ENCODE measurements at regions not wholly inside any gene's neighbourhood (a gene's known extent, or its start where the extent isn't known, plus 50 kb on each side); places are given as distances from the start of the nearest gene placed in this dataset.

DNA sequence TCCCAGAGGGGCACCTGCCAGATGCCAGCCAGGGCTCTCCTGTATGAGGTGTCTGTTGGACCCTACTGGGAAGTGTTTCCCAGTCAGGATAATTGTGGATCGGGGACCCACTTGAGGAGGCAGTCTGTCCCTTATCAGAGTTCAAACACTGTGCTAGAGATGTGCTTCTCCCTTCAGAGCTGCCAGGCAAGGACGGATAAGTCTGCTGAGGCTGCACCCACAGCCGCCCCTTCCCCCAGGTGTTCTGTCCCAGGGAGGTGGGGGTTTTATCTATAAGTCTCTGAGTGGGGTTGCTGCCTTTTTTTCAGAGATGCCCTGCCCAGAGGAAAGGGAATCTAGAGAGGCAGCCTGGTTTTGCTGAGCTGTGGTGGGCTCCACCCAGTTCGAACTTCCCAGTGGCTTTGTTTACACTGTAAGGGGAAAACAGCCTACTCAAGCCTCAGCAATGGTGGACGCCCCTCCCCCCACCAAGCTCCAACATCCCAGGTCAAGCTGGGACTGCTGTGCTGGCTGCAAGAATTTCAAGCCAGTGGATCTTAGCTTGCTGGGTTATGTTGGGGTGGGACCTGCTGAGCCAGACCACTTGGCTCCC lies 324.0 kb upstream of the SETBP1 start:
- Histone ChIP-seq H3K4me1 (ENCODE audit: control insufficient read depth, insufficient read depth, low read length) (no peaks in the 10 kb centered on the region), H3K9me3 (ENCODE audit: control insufficient read depth, insufficient read depth, low read depth, low read length) (no peaks in the 10 kb centered on the region), H3K4me3 (ENCODE audit: low read depth, low read length) (no peak overlapping the region), H3K36me3 (ENCODE audit: control insufficient read depth in 2 of 2, insufficient read depth in 1 of 2, low read length in 2 of 2) (no peaks in the 10 kb centered on the region), H3K27ac (ENCODE audit: extremely low read depth, low read depth, low read length) (no peak overlapping the region)
- TF ChIP-seq ZNF530 (tag by site-specific recombination; IDR thresholded peaks at IDR 0.05; ENCODE audit: low read depth) (no peak), ZFP3 (tag by site-specific recombination; IDR thresholded peaks at IDR 0.05; ENCODE audit: low read depth) (no peak), ZNF274 (IDR thresholded peaks at IDR 0.05; ENCODE audit: low read length) (no peak), ZNF274 (tag by site-specific recombination; IDR thresholded peaks at IDR 0.05; ENCODE audit: borderline replicate concordance) (no peak), IKZF3 (tag by site-specific recombination; IDR thresholded peaks at IDR 0.05) (no peak), MZF1 (tag by site-specific recombination; IDR thresholded peaks at IDR 0.05; ENCODE audit: borderline replicate concordance) (no peak), ZNF140 (tag by site-specific recombination; IDR thresholded peaks at IDR 0.05) (no peak), ZNF76 (tag by site-specific recombination; IDR thresholded peaks at IDR 0.05; ENCODE audit: borderline replicate concordance, low read depth) (no peak), WT1 (tag by site-specific recombination; IDR thresholded peaks at IDR 0.05) (no peak), ZNF571 (tag by site-specific recombination; IDR thresholded peaks at IDR 0.05) (no peak)
- TF ChIP-seq, protein P1, sequence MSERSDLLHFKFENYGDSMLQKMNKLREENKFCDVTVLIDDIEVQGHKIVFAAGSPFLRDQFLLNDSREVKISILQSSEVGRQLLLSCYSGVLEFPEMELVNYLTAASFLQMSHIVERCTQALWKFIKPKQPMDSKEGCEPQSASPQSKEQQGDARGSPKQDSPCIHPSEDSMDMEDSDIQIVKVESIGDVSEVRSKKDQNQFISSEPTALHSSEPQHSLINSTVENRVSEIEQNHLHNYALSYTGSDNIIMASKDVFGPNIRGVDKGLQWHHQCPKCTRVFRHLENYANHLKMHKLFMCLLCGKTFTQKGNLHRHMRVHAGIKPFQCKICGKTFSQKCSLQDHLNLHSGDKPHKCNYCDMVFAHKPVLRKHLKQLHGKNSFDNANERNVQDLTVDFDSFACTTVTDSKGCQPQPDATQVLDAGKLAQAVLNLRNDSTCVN (tag by site-specific recombination; optimal IDR thresholded peaks at IDR 0.05): no peak
- TF ChIP-seq, protein P2, sequence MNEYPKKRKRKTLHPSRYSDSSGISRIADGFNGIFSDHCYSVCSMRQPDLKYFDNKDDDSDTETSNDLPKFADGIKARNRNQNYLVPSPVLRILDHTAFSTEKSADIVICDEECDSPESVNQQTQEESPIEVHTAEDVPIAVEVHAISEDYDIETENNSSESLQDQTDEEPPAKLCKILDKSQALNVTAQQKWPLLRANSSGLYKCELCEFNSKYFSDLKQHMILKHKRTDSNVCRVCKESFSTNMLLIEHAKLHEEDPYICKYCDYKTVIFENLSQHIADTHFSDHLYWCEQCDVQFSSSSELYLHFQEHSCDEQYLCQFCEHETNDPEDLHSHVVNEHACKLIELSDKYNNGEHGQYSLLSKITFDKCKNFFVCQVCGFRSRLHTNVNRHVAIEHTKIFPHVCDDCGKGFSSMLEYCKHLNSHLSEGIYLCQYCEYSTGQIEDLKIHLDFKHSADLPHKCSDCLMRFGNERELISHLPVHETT (tag by site-specific recombination; IDR thresholded peaks at IDR 0.05): no peak
- TF ChIP-seq, protein P3, sequence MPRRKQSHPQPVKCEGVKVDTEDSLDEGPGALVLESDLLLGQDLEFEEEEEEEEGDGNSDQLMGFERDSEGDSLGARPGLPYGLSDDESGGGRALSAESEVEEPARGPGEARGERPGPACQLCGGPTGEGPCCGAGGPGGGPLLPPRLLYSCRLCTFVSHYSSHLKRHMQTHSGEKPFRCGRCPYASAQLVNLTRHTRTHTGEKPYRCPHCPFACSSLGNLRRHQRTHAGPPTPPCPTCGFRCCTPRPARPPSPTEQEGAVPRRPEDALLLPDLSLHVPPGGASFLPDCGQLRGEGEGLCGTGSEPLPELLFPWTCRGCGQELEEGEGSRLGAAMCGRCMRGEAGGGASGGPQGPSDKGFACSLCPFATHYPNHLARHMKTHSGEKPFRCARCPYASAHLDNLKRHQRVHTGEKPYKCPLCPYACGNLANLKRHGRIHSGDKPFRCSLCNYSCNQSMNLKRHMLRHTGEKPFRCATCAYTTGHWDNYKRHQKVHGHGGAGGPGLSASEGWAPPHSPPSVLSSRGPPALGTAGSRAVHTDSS (tag by site-specific recombination; IDR thresholded peaks at IDR 0.05): no peak
- ChIA-PET CTCF (interaction anchor here (0.6 kb wide), 1 partner anchor 636 kb away, joined by 4 read pairs; no protein-coding TSS in a partner anchor), POLR2A (no interaction called here)

DNA sequence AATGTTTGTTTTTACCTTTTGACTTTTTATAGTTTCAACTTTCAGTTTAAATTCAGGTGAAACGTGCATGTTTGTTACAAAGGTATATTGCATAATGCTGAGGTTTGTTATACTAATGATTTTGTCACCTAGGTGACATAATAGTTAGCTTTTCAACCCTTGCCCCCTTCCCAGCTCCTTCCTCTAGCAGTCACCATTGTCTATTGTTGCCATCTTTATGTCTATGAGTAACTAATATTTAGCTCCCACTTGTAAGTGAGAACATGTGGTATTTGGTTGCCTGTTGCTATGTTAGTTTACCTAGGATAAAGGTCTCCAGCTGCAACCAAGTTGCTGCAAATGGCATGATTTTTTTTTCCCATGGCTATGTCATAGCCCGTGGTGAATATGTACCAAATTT lies 322.3 kb upstream of the SETBP1 start:
- POLR2A ChIA-PET: no interaction called here
- no peak overlapping the region for H3K4me3 ChIP-seq (ENCODE audit: low read depth, low read length)
- no peak overlapping the region for H3K27ac ChIP-seq (ENCODE audit: extremely low read depth, low read depth, low read length)
- no peaks in the 10 kb centered on the region for H3K4me1 ChIP-seq (ENCODE audit: control insufficient read depth, insufficient read depth, low read length)
- CTCF ChIA-PET: no interaction called here
- H3K9me3 ChIP-seq (ENCODE audit: control insufficient read depth, insufficient read depth, low read depth, low read length): no peaks in the 10 kb centered on the region
- no peaks in the 10 kb centered on the region for H3K36me3 ChIP-seq (ENCODE audit: control insufficient read depth in 2 of 2, insufficient read depth in 1 of 2, low read length in 2 of 2)
- TF ChIP-seq ZNF214 (tag by site-specific recombination; IDR thresholded peaks at IDR 0.05; ENCODE audit: borderline replicate concordance) (no peak), HOXA7 (CRISPR knock-in tag; IDR thresholded peaks at IDR 0.05; ENCODE audit: borderline replicate concordance) (no peak), ZNF416 (tag by site-specific recombination; IDR thresholded peaks at IDR 0.05) (no peak), ZNF248 (tag by site-specific recombination; IDR thresholded peaks at IDR 0.05) (no peak), YY1 (tag by site-specific recombination; IDR thresholded peaks at IDR 0.05) (no peak), RBAK (tag by site-specific recombination; IDR thresholded peaks at IDR 0.05) (no peak), KLF1 (tag by site-specific recombination; IDR thresholded peaks at IDR 0.05) (no peak), SP2 (tag by site-specific recombination; IDR thresholded peaks at IDR 0.05) (no peak), ZNF560 (tag by site-specific recombination; IDR thresholded peaks at IDR 0.05; ENCODE audit: borderline replicate concordance) (no peak), ZNF677 (tag by site-specific recombination; IDR thresholded peaks at IDR 0.05) (no peak), ZNF514 (tag by site-specific recombination; IDR thresholded peaks at IDR 0.05) (no peak)
- TF ChIP-seq, protein P4, sequence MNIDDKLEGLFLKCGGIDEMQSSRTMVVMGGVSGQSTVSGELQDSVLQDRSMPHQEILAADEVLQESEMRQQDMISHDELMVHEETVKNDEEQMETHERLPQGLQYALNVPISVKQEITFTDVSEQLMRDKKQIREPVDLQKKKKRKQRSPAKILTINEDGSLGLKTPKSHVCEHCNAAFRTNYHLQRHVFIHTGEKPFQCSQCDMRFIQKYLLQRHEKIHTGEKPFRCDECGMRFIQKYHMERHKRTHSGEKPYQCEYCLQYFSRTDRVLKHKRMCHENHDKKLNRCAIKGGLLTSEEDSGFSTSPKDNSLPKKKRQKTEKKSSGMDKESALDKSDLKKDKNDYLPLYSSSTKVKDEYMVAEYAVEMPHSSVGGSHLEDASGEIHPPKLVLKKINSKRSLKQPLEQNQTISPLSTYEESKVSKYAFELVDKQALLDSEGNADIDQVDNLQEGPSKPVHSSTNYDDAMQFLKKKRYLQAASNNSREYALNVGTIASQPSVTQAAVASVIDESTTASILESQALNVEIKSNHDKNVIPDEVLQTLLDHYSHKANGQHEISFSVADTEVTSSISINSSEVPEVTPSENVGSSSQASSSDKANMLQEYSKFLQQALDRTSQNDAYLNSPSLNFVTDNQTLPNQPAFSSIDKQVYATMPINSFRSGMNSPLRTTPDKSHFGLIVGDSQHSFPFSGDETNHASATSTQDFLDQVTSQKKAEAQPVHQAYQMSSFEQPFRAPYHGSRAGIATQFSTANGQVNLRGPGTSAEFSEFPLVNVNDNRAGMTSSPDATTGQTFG (tag by site-specific recombination; IDR thresholded peaks at IDR 0.05; ENCODE audit: borderline replicate concordance): no peak
- TF ChIP-seq, protein P5, sequence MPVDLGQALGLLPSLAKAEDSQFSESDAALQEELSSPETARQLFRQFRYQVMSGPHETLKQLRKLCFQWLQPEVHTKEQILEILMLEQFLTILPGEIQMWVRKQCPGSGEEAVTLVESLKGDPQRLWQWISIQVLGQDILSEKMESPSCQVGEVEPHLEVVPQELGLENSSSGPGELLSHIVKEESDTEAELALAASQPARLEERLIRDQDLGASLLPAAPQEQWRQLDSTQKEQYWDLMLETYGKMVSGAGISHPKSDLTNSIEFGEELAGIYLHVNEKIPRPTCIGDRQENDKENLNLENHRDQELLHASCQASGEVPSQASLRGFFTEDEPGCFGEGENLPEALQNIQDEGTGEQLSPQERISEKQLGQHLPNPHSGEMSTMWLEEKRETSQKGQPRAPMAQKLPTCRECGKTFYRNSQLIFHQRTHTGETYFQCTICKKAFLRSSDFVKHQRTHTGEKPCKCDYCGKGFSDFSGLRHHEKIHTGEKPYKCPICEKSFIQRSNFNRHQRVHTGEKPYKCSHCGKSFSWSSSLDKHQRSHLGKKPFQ (tag by site-specific recombination; IDR thresholded peaks at IDR 0.05): no peak
- TF ChIP-seq, protein P6, sequence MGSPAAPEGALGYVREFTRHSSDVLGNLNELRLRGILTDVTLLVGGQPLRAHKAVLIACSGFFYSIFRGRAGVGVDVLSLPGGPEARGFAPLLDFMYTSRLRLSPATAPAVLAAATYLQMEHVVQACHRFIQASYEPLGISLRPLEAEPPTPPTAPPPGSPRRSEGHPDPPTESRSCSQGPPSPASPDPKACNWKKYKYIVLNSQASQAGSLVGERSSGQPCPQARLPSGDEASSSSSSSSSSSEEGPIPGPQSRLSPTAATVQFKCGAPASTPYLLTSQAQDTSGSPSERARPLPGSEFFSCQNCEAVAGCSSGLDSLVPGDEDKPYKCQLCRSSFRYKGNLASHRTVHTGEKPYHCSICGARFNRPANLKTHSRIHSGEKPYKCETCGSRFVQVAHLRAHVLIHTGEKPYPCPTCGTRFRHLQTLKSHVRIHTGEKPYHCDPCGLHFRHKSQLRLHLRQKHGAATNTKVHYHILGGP (tag by site-specific recombination; IDR thresholded peaks at IDR 0.05): no peak

All from HEK293 (cell line).